Esophagus (tissue), 2 donors: ENCODE measurements at regions not wholly inside any gene's neighbourhood (a gene's known extent, or its start where the extent isn't known, plus 50 kb on each side); places are given as distances from the start of the nearest gene placed in this dataset.

ENCODE experiments used
- H3K27ac ChIP-seq, 2 donors: one replicate each; pipeline ENCODE4 v1.5.1; 2013; ENCODE audit warnings: low read depth in 2 of 2, mild to moderate bottlenecking in 2 of 2, inconsistent platforms in 1 of 2, low read length in 1 of 2, moderate library complexity in 1 of 2
- H3K27me3 ChIP-seq, 2 donors: one replicate each; pipeline ENCODE4 v1.6.1; 2013; ENCODE audit warnings: low read length in 2 of 2, control low read depth in 1 of 2, mild to moderate bottlenecking in 1 of 2; ENCODE audit not compliant: insufficient read depth in 2 of 2, control insufficient read depth in 1 of 2
- H3K36me3 ChIP-seq, 2 donors: one replicate each; pipeline ENCODE4 v1.6.1; 2013; ENCODE audit warnings: low read length in 1 of 2; ENCODE audit not compliant: control insufficient read depth in 2 of 2, insufficient read depth in 2 of 2
- H3K4me1 ChIP-seq, 2 donors: one replicate each; pipeline ENCODE4 v1.6.1; 2013; ENCODE audit warnings: low read length in 1 of 2; ENCODE audit not compliant: control insufficient read depth in 2 of 2, insufficient read depth in 2 of 2
- H3K4me3 ChIP-seq, 2 donors: one replicate each; pipeline ENCODE4 v1.5.1; 2013; ENCODE audit warnings: low read length in 2 of 2, mild to moderate bottlenecking in 2 of 2, low read depth in 1 of 2, moderate library complexity in 1 of 2
- H3K9me3 ChIP-seq, 2 donors: one replicate each; pipeline ENCODE4 v1.6.1; 2013; ENCODE audit warnings: mild to moderate bottlenecking in 2 of 2, low read depth in 1 of 2, low read length in 1 of 2, moderate library complexity in 1 of 2; ENCODE audit not compliant: control insufficient read depth in 2 of 2, insufficient read depth in 1 of 2
- WGBS, 2 donors: extraction: QIAGEN DNeasy Blood & Tissue Kit; methylation state at CpG; one replicate each; pipeline ENCODE4 v1.1.7; 2013; 5-methylcytosine and 5-hydroxymethylcytosine counted together
- donor health status: healthy with polysubstance abuse.
- donor health status: Bipolar disorder and iron deficiency.

- H3K27ac ChIP-seq = no peak overlapping the region
- H3K27me3 ChIP-seq = no peaks in the 10 kb centered on the region
- WGBS, 2 donors = 92% methylated on average over 14 of the region's 14 CpGs
- H3K9me3 ChIP-seq = no peaks in the 10 kb centered on the region
- no peaks in the 10 kb centered on the region for H3K36me3 ChIP-seq
- H3K4me1 ChIP-seq = no peaks in the 10 kb centered on the region
- H3K4me3 ChIP-seq = no peak overlapping the region
Observed at GRCh38 chr18:76722224-76723061, 99.9 kb upstream of the ZNF236 start.

GRCh38 chr18:76721207-76721996 is 101.0 kb upstream of the ZNF236 start:
- Histone ChIP-seq H3K27ac (no peak overlapping the region), H3K9me3 (no peaks in the 10 kb centered on the region), H3K27me3 (no peaks in the 10 kb centered on the region), H3K4me3 (no peak overlapping the region), H3K36me3 (no peaks in the 10 kb centered on the region), H3K4me1 (no peaks in the 10 kb centered on the region)
- WGBS, 2 donors = 78 to 82% methylated on average over 9 of the region's 9 CpGs

DNA sequence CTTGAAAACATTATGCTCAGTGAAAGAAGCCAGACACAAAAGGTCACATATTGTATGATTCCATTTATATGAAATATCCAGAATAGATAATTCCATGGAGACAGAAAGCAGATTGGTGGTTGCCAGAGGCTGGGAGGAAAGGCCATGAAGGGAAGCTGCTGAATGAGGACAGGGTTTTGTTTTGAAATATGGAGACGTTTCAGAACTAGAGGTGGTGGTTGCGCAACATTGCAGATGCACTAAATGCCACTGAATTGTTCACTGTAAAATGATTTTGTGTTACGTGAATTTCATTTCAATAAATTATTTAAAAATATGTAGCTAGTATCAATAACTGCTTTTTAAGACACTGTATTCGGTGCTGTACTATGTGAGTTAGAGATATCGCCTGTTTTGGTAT is 101.7 kb upstream of the ZNF236 start:
- 78 to 79% methylated on average over 5 of the region's 5 CpGs for WGBS, 2 donors
- no peaks in the 10 kb centered on the region for H3K9me3 ChIP-seq

GRCh38 chr18:76715012-76715610 is 107.2 kb upstream of the ZNF236 start:
- Histone ChIP-seq H3K4me1 (no peaks in the 10 kb centered on the region), H3K9me3 (peaks cover 0 to 3% of the 10 kb centered on the region in 2 donors), H3K27me3 (no peaks in the 10 kb centered on the region), H3K27ac (no peak overlapping the region), H3K4me3 (no peak overlapping the region), H3K36me3 (no peaks in the 10 kb centered on the region)
- 91 to 92% methylated on average over 16 of the region's 16 CpGs for WGBS, 2 donors

More for the DNA sequence above, 101.7 kb upstream of the ZNF236 start:
- Histone ChIP-seq H3K27me3 (no peaks in the 10 kb centered on the region), H3K4me3 (no peak overlapping the region), H3K27ac (no peak overlapping the region), H3K36me3 (no peaks in the 10 kb centered on the region), H3K4me1 (no peaks in the 10 kb centered on the region)

GRCh38 chr18:76713432-76713831 is 108.9 kb upstream of the ZNF236 start:
- Histone ChIP-seq H3K27ac (no peak overlapping the region), H3K4me3 (no peak overlapping the region), H3K9me3 (peaks cover 0 to 3% of the 10 kb centered on the region in 2 donors), H3K27me3 (no peaks in the 10 kb centered on the region), H3K4me1 (peaks cover 0 to 2% of the 10 kb centered on the region in 2 donors), H3K36me3 (no peaks in the 10 kb centered on the region)
- WGBS, 2 donors = 92 to 96% methylated on average over 8 of the region's 8 CpGs

DNA sequence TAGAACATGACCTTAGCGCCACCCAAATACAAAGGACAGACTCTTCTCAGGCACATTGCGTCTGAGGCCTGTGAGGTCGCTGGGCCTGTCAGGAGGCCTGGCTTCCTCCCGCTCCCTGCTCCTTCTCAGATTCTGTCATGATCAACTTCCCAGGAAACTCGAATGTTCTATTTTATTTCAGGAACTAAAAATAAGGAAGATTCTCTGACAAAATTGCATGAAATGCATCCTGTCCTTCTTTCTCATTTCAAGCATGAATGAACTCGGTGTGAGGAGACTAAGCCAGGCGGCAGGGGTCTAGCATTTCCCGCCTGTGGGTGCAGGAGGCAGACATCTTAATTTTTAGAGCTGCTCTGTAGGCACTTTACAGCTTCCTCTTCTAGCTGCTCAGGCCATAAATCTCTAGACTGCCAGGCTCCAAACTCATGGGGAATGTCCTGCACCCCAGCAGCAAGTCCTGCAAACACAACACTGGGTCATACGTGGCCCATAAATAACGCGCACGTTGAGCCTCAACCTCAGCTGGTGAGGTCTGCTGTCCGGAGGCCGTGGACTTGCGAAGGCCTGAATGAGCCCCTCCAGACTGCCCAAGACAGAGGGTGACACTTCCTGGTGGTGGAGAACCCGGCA is 109.7 kb upstream of the ZNF236 start:
- Histone ChIP-seq H3K27me3 (no peaks in the 10 kb centered on the region), H3K27ac (no peak overlapping the region), H3K36me3 (no peaks in the 10 kb centered on the region), H3K4me1 (peaks cover 0 to 2% of the 10 kb centered on the region in 2 donors), H3K9me3 (peaks cover 0 to 3% of the 10 kb centered on the region in 2 donors), H3K4me3 (no peak overlapping the region)
- WGBS, 2 donors = 89 to 92% methylated on average over 16 of the region's 16 CpGs

DNA sequence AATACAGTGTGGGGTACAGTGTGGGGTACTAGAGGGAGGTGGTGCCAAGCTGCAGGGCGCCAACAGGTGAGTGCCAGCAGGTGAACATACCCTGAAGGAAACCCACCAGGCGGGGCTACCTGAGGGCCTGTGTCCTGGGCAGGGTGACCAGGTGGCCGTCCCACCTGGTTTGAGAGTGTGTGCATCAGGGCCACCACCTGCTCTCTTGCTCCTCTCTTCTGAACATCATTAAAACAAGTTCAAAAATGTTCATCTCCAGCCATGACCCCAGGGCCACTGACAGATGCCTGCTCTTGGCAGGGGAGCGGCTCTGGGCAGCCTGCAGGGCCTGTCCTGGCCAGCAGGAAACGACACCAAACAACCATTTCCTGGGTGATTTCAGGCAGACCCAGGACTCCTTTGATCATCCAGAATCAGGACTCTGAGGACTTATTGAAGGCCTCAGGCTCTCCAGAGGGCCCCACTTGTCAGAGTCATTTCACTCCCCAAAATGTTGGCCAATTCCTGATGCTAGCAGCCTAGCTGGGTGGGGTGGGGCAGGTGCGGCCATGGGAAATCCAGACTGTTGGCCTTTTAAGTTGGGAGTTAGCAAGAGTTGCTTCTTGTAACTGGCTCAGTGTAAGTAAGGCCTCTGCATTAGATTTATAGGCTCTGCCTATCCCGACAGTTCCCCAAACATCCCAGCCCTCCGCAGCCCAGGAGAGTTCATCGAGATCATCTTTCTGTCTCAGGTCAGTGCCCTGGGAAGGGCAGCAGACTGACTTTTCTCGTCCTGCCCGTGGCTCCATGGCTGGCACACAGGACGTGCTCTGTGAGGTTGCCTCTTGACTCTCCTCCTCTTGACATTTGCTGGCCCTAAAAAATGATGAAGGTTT is 111.5 kb upstream of the ZNF236 start:
- no peak overlapping the region for H3K27ac ChIP-seq
- peaks cover 0 to 2% of the 10 kb centered on the region in 2 donors for H3K4me1 ChIP-seq
- H3K36me3 ChIP-seq = no peaks in the 10 kb centered on the region
- WGBS, 2 donors = 87 to 88% methylated on average over 12 of the region's 12 CpGs
- peaks cover 0 to 3% of the 10 kb centered on the region in 2 donors for H3K9me3 ChIP-seq
- no peaks in the 10 kb centered on the region for H3K27me3 ChIP-seq
- no peak overlapping the region for H3K4me3 ChIP-seq

DNA sequence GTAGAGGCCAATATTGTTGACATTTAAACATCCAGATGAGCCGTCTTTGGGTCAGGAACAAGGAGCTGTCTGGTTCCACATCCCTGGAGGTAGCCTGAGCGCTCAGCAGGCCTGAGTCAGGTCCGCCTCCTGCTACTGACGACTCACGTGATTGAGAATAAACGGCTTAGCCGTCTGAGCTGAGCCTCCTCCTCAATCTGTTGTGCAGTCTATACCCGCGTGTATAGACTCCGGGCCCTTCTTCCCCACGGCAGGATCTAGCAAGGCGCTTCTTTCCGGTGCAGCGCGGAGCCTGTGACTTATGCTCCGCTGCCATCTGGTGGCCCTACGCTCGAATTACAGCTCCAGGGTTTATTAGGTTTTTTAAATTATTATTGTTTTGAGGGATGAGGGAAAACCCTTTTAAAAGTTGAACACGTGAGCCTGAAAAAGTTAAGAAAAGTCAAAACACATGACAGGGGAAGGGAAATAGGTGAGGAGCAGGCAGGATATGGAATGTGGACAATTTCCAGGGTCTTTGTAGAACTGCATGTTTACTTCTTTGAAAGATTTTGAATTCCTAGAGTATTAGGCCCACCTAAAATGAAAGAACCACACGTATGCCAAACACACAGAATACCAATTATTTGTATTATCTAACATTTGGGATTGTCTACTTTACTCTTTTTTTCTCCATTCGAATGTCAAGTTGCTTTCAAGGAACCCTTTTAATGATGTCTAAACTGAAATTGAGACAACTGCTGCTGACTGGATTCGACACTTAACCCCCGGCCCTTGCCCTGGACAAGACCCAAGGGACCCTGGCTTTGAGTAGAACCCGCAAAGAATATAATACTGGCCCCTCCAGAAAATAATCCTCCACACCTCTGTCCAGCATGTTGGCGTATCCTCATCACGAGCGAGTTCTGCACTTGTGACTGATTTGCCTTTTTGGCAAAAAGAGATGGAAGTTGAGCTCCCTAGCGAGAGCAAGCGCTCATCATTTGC is 112.4 kb upstream of the ZNF236 start:
- Histone ChIP-seq H3K4me1 (peaks cover 0 to 2% of the 10 kb centered on the region in 2 donors), H3K36me3 (no peaks in the 10 kb centered on the region), H3K27me3 (no peaks in the 10 kb centered on the region), H3K27ac (no peak overlapping the region), H3K9me3 (peaks cover 0 to 3% of the 10 kb centered on the region in 2 donors), H3K4me3 (no peak overlapping the region)
- 37% methylated on average over 29 of the region's 29 CpGs for WGBS, 2 donors
